ENCODE measurements at regions not wholly inside any gene's neighbourhood (a gene's known extent, or its start where the extent isn't known, plus 50 kb on each side); places are given as distances from the start of the nearest gene placed in this dataset.

GRCh38 chr1:222920169-222920568, 105.3 kb downstream of the DISP1 start:
- no peak for DNase-seq (ENCODE audit: low spot score in 2 of 2)
- Histone ChIP-seq H3K4me1 (peaks cover 13% of the 10 kb centered on the region), H3K4me3 (no peak overlapping the region), H3K27me3 (no peaks in the 10 kb centered on the region), H3K9me3 (no peaks in the 10 kb centered on the region), H3K27ac (no peak overlapping the region), H3K36me3 (no peaks in the 10 kb centered on the region)
- TF ChIP-seq CTCF (IDR thresholded peaks at IDR 0.05) (no peak), POLR2A (IDR thresholded peaks at IDR 0.05) (no peak), POLR2AphosphoS5 (IDR thresholded peaks at IDR 0.05) (no peak), EP300 (IDR thresholded peaks at IDR 0.05) (no peak)

DNA sequence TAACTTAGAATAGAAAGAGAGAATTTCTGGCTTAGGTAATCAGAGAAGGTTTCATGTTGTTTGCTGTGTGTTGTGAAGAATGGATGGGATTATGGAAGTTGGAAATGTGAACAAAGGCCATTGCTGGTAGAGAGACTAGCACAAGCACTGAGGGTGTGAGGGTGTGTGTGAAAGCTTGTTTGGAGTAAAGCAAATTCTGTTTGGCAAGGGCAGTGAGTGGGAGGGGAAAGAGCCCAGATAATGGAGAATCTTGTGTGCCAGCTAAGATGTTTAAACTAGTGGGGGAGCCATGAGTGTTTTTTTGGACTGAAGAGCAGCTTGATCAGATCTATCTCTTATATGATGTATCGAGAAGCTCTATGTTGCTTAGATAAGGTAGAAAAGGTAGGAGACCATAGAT, 107.1 kb downstream of the DISP1 start:
- WGBS: 97% methylated on average over 1 of the region's 1 CpG
- H3K4me3 ChIP-seq: no peak overlapping the region
- no peaks in the 10 kb centered on the region for H3K9me3 ChIP-seq
- peaks cover 21% of the 10 kb centered on the region for H3K4me1 ChIP-seq
- H3K36me3 ChIP-seq: no peaks in the 10 kb centered on the region
- DNase-seq (ENCODE audit: low spot score in 2 of 2): no peak
- H3K27ac ChIP-seq: no peak overlapping the region
- no peaks in the 10 kb centered on the region for H3K27me3 ChIP-seq
- no peak for TF ChIP-seq EP300 (IDR thresholded peaks at IDR 0.05)
- no peak for TF ChIP-seq POLR2A (IDR thresholded peaks at IDR 0.05)
- no peak for TF ChIP-seq CTCF (IDR thresholded peaks at IDR 0.05)
- no peak for TF ChIP-seq POLR2AphosphoS5 (IDR thresholded peaks at IDR 0.05)

DNA sequence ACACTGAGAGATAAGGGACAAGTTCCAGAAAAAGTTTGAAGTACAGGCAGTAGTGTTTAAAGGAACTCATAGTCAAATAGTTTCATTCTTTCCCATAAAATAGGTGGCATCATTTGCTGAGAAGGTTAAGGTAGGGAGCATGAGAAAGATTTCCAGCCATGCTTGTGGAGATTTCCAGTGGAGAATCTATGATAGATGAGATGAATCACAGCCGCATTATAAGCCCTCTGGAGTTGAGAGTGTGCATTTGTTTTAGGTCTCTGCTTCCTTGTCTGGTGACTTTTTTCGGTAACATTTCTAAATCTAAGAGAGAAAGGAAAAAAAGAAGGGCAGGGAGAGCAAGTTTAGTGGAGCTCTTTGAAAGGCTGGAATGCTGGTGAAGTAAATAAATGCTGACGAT, 108.7 kb downstream of the DISP1 start:
- H3K27me3 ChIP-seq: no peaks in the 10 kb centered on the region
- WGBS: 85% methylated on average over 3 of the region's 3 CpGs
- no peak for DNase-seq (ENCODE audit: low spot score in 2 of 2)
- TF ChIP-seq POLR2AphosphoS5 (IDR thresholded peaks at IDR 0.05) (no peak), CTCF (IDR thresholded peaks at IDR 0.05) (no peak), EP300 (IDR thresholded peaks at IDR 0.05) (no peak), POLR2A (IDR thresholded peaks at IDR 0.05) (no peak)
- no peaks in the 10 kb centered on the region for H3K36me3 ChIP-seq
- H3K9me3 ChIP-seq: no peaks in the 10 kb centered on the region
- peaks cover 37% of the 10 kb centered on the region for H3K4me1 ChIP-seq
- no peak overlapping the region for H3K4me3 ChIP-seq
- H3K27ac ChIP-seq: no peak overlapping the region

- no peak overlapping the region for H3K4me3 ChIP-seq
- no peaks in the 10 kb centered on the region for H3K27me3 ChIP-seq
These were observed 109.4 kb downstream of the DISP1 start for GRCh38 chr1:222924136-222924706.

GRCh38 chr1:222926566-222926965, 111.7 kb downstream of the DISP1 start:
- Histone ChIP-seq H3K4me1 (peaks cover 31% of the 10 kb centered on the region), H3K36me3 (no peaks in the 10 kb centered on the region), H3K4me3 (no peak overlapping the region), H3K27me3 (no peaks in the 10 kb centered on the region), H3K27ac (peak overlapping the region; percentile 63), H3K9me3 (no peaks in the 10 kb centered on the region)
- whole genome bisulfite sequencing: 41% methylated on average over 6 of the region's 6 CpGs
- no peak for DNase-seq (ENCODE audit: low spot score in 2 of 2)
- TF ChIP-seq CTCF (IDR thresholded peaks at IDR 0.05) (no peak), POLR2A (IDR thresholded peaks at IDR 0.05) (no peak), POLR2AphosphoS5 (IDR thresholded peaks at IDR 0.05) (no peak), EP300 (IDR thresholded peaks at IDR 0.05) (no peak)

More at GRCh38 chr1:222924136-222924706, 109.4 kb downstream of the DISP1 start:
- peaks cover 37% of the 10 kb centered on the region for H3K4me1 ChIP-seq
- H3K27ac ChIP-seq: no peak overlapping the region
- H3K36me3 ChIP-seq: no peaks in the 10 kb centered on the region
- DNase-seq (ENCODE audit: low spot score in 2 of 2): no peak
- TF ChIP-seq CTCF (IDR thresholded peaks at IDR 0.05) (no peak), POLR2AphosphoS5 (IDR thresholded peaks at IDR 0.05) (no peak), POLR2A (IDR thresholded peaks at IDR 0.05) (no peak), EP300 (IDR thresholded peaks at IDR 0.05) (no peak)
- H3K9me3 ChIP-seq: no peaks in the 10 kb centered on the region

All from suprapubic skin (tissue), 4 donors.